RPMI8226 (cell line): ENCODE measurements at regions not wholly inside any gene's neighbourhood (a gene's known extent, or its start where the extent isn't known, plus 50 kb on each side); places are given as distances from the start of the nearest gene placed in this dataset.

Source experiments
- DNase-seq: peaks from one replicate; pipeline ENCODE4 v3.0.0-alpha.2; 2015

DNA sequence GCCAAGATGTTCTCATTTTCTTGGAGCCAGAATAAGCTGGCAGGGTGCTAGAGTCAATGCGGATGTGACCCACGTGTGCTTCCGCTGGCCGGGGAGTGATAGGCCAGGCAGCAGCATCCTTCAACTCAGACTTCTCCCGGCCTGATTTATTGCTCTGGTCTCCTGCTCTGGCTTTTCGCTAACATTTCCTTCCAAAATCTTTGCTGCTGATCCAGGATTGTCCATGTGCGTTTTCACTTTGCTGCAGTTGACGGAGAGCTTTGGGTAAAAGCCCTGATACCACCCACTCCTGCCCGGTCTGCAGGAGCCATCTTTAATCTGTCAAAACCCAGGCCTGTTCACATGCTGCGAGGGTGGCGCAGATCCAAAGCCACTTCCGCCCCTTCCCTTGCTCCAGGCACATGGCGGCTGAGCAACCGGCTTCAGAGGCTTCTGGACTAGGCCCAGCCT lies 106.8 kb downstream of the CYP26A1 start:
- no peak for DNase-seq

DNA sequence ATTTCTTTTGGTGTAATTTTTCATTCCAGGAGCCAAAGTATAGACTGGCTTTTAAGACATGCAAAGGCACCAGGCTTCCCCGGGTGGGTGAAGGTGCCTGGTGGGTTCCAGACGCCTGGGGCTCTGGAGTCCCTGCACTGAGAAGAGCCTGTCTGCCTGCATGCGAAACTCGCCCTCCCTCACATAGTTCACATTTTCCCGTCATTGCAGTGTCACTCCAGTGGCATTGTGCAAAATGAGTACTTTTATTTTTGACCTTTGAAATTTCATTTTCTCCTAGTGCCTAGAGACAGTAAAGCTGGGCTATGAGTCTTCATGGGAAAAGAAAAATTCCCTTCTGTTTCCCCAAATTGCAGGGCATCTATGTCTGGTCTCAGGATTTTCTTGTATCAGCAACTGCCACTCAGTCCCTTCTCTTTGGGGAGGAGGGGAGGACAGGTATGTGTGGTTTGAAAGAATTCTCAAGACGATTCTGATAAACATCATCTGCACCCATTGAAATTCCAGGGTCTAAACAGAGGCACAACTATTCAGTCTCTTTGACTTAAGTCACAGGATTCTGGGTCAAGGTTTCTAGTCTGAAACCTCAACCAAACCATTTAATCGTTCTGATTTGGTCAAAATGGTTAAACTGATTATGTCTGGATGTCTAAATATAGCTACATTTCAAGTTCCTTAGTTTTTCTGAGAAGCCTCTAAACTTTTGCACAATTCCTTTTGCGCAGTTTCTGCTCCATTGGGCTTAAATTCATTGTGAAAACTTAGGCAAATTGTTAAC lies 107.8 kb downstream of the CYP26A1 start:
- DNase-seq, result no peak

GRCh38 chr10:93182049-93182327 lies 108.3 kb downstream of the CYP26A1 start:
- DNase-seq, result no peak

DNA sequence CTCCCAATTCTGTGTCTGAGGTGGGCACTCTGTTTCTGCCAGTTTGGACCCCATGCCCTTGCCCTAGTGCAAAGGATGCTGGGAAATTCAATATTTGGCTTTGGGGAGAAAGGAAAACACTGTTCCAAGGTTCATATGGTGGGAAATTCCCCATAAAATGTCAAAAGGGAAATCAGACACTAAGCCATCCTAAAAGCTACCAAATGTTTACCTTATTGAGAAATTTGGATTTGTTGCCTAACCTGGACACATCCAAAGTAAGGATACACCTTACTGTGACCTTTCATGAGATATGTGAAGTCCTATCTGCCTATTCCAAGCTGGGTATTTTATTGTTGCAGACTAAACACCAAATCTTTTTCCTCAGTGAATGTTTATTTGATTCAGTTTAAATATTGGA lies 109.1 kb downstream of the CYP26A1 start:
- no peak for DNase-seq

DNA sequence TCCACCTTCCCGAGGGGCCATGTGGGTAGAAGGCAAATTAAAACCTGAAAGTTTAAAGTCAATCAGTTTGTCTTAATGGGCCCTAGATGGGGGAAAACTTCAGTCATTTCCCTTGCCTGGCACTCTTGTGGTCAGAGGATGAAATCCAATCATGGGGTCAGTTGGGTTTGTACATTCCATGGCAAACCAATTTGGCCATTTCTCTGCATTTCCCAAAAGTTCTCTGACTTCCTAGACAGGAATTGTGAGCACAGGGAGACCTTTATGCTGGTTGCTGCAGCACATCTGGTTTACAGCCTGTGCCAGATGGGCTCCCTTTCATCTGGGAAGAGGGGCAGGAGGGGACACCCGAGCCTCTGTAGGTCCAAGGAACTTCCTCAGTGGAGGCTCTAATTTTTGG lies 113.0 kb downstream of the CYP26A1 start:
- no peak for DNase-seq

GRCh38 chr10:93189944-93190343 lies 116.3 kb downstream of the CYP26A1 start:
- no peak for DNase-seq

- DNase-seq, result no peak
These were observed 116.7 kb downstream of the CYP26A1 start for GRCh38 chr10:93190372-93190771.

DNA sequence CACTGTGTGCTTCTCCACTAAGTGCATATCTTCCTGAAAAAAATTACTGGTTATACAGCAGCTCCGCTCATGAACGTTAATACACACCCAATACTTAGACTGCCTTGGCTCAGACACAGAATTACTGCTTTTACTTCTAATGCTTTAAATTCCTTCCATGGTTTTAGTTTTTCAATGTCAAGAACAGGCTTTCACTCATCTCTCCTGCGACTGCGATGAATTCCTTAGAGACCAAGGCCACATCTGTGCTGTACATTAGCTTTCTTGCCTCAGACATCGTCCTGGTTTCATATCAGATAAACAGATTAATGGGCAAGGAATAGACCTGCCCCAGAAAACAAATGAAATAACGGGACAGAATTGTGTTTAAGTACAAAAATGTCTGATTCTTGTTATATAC lies 120.2 kb downstream of the CYP26A1 start:
- no peak for DNase-seq

DNA sequence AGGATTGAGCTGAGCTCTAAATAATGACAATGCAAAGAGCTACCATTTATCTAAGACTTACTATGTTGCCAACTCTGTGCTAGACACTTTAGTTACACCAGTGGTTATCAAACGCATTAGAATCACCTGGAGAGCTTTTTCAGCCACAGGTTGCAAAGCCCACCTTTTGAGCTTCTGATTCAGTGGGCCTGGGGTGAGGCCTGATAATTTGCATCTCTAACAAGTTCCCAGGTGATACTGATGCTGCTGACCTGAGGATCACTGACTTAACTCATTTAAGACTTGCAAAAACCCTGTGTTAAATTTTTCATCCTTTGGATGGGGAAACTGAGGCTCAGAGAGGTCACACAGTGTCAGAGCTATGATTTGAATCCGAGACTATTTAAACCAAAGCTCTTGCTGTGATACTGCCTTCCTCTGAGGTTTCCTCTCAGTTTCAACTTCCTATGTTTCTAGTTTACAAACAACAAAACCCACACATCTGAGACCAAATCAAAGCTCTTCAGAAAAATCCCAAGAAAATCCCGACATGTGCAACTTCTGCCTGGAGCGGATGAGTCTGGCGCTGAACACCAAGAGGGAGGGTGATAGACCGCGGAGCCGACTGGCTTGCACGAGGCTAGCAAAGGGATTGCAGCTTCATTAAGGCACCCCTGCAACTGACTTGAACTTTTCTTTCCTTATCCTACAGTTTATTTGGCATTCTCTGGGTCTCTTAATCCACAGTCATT lies 124.9 kb downstream of the CYP26A1 start:
- DNase-seq, result peak; percentile 24

DNA sequence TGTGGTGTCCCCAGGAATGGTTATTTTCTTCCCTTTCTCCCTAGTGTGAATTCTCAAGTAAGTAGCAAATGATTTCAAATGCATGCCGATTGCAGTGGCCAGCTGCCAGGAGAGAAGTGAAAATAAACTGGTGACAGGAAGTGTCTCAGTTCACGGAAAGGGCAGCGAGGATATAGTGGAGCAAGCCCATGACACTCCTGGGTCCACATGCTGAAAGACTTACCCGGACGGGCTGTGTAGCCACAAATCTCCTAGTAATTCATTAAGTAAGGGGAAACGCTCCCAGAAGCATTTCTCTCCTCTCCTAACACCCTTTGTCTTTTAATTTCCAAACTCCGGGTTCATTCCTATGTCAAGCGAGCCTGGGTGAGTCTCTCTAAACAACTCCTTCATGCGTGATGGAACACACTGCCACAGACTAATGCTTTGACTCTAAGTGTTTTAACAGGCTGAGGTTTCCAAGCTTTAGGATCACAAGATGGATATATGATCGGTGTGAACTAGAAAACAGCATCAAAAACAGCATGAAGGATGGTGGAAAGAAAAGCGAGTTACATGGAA lies 125.6 kb downstream of the CYP26A1 start:
- peak; percentile 77 for DNase-seq

- no peak for DNase-seq
These were observed 131.1 kb downstream of the CYP26A1 start for GRCh38 chr10:93204494-93205485.

- no peak for DNase-seq
These were observed 133.0 kb downstream of the CYP26A1 start for GRCh38 chr10:93206652-93207051.

DNA sequence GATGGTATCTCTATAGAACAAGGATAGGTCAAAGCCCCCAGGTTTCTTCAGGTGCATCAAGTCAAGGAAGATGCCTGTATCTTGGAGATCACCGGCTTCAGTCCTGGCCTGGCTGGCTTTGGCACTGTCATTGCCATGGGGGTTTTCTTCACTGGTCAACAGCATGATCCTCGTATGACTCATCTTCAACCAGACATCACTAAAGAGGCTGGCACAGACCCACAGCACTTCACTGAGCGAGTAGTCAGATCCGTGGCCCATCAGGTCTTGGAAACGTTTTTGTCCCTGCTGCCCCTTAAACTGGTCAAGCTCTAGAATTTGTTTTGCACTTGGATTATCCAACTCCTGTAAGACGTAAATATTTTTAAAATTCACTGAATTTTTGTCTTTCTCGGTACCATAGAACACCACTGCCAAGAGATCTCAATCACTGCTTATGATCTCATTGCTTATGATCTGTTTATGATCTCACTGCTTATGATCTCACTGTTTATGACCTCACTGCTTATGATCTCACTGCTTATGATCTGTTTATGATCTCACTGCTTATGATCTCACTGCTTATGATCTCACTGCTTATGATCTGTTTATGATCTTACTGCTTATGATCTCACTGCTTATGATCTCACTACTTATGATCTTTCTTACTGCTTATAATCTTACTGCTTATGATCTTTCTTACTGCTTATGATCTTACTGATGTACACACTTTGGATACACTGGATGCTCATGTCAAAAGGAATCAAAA lies 135.2 kb downstream of the CYP26A1 start:
- DNase-seq, result no peak

- DNase-seq, result no peak
These were observed 138.3 kb downstream of the CYP26A1 start for GRCh38 chr10:93211991-93212390.

DNA sequence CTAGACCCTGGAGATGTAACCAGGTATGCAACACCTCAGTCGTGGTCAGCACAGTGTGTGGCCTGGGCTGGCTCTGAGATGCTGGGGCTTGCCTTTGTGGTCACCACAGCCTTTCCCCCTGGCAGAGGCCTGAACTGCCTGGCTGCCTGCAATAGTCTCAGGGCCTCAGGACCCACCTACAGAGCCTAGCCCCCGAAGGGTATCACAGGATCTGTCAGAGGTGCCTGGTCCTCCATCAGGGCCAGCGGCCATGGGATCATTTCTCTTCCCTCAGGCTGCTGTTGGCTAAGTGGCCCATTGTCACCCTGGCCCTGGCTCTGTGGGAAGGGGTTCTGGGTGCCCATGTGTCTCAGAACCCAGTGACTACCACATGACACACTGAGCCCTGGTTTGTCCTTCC lies 141.6 kb downstream of the CYP26A1 start:
- DNase-seq, result no peak

DNA sequence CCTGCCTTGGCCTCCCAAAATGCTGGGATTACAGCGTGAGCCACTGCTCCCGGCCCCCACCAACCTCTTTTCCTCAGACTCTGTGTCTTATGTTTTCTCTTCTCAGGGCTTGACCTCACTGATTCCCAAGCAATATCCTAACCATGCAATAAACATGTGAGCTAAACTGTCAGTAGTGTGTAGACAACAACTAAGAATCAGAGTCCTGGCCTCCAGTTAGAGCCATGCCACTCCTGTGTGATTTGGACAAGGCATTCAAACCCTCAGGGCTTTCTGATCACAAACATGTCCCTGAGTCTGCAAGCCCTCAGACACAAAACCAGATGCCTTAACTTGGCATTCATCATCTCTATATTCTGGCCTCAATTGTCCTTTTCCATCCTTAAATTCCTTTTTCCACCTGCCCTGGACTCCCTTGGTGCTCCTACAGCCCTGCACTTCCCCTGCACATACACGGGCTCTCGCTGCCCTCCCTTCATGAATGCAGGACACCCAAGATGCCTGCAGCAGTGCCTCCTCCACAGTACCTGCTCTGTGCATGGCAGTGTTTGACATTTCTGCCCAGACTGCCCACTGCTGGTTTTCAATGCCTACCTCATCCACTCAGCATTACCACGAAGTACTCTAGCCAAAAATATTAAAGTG lies 142.8 kb downstream of the CYP26A1 start:
- no peak for DNase-seq

- DNase-seq, result no peak
These were observed 144.7 kb downstream of the CYP26A1 start for GRCh38 chr10:93218386-93218785.

DNA sequence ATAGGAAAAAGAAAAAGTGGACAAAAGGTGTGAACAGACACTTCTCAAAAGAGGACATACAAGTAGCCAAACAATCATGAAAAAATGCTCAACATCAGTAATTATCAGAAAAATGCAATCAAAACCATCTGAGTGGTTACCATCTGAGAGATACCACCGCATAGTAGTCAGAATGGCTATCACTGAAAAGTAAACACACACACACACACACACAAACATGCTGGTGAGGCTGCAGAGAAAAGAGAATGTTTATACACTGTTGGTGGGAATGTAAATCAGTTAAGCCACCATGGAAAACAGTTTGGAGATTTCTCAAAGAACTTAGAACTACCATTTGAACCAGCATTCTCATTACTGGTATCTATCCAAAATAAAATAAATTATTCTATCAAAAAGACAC lies 145.7 kb downstream of the CYP26A1 start:
- no peak for DNase-seq

GRCh38 chr10:93220296-93221170 lies 146.8 kb downstream of the CYP26A1 start:
- DNase-seq, result no peak

DNA sequence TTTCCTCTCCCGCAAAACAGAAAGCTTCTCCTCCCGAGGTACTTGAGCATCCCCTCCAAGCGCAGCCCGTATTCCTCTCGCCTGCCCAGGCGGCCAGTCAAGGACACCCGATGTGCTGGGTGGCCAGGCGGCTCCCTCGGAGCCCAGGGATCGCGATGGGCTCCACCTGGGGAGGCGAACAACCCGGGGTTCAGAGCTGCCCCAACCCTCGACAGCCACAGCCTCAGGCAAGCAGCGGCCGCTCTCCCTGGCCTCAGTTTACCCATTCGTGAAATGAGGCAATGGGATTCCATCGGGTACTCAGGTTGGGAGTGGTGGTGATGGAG lies 147.4 kb downstream of the CYP26A1 start:
- no peak for DNase-seq

GRCh38 chr10:93221521-93221920 lies 147.8 kb downstream of the CYP26A1 start:
- no peak for DNase-seq
